Prostate gland (tissue), 2 donors: ENCODE measurements at regions not wholly inside any gene's neighbourhood (a gene's known extent, or its start where the extent isn't known, plus 50 kb on each side); places are given as distances from the start of the nearest gene placed in this dataset.

Experiments
- DNase-seq: peaks from one replicate; pipeline ENCODE4 v3.0.0-alpha.2; 2019; ENCODE audit warnings: low spot score
- H3K27ac ChIP-seq, 2 donors: fragments of 200-600 bp; sonication (generic); 2 replicates each; pipeline ENCODE4 v1.5.1; 2017 to 2019
- H3K27me3 ChIP-seq: fragments of 200-600 bp; sonication (generic); replicated peaks from 2 replicates; pipeline ENCODE4 v1.5.1; 2019; ENCODE audit not compliant: insufficient read depth
- H3K36me3 ChIP-seq, 2 donors: fragments of 200-600 bp; sonication (generic); 1 replicate in 1 of 2; 2 replicates in 1 of 2; pipeline versions ENCODE4 v1.5.1 to v1.8.1; 2017 to 2019
- H3K4me1 ChIP-seq: fragments of 200-600 bp; sonication (generic); replicated peaks from 2 replicates; pipeline ENCODE4 v1.5.1; 2019
- H3K4me3 ChIP-seq, 2 donors: fragments of 200-600 bp; sonication (generic); 2 replicates each; pipeline ENCODE4 v1.5.1; 2017 to 2019
- H3K9me3 ChIP-seq: fragments of 200-600 bp; sonication (generic); 2 replicates; pipeline ENCODE4 v1.5.1; 2017
- POLR2A ChIP-seq: fragments of 450-650 bp; IDR thresholded peaks from one replicate; pipeline ENCODE4 v1.6.1; 2016; ENCODE audit warnings: antibody characterized with exemption, mild to moderate bottlenecking
- POLR2AphosphoS5 ChIP-seq: sonication (generic); formaldehyde crosslinking; IDR thresholded peaks from one replicate; pipeline ENCODE4 v1.6.1; 2017; ENCODE audit warnings: antibody characterized with exemption
- WGBS: methylation state at CpG from one replicate; pipeline ENCODE4 v1.1.5; 2018; 5-methylcytosine and 5-hydroxymethylcytosine counted together
- intact Hi-C: fragments of 100-400 bp; cut with DNase I; formaldehyde crosslinking; loops from one replicate; pipeline ENCODE4 v1.14.2; 2022
- TF ChIP-seq, protein P1 (sequence below), 4 experiments: fragments of 200-600 bp in 2 of 4; fragments of 450-650 bp in 2 of 4; sonication (generic) in 2 of 4; IDR thresholded peaks; 1 replicate in 3 of 4; 2 replicates in 1 of 4; pipeline ENCODE4 v1.5.1; 2016 to 2019; ENCODE audit warnings: antibody characterized with exemption in 4 of 4, mild to moderate bottlenecking in 2 of 4, moderate library complexity in 2 of 4

- Histone ChIP-seq H3K9me3 (no peaks in the 10 kb centered on the region), H3K4me3 (no peak overlapping the region), H3K27me3 (no peaks in the 10 kb centered on the region), H3K36me3 (no peaks in the 10 kb centered on the region), H3K27ac (no peak overlapping the region), H3K4me1 (no peaks in the 10 kb centered on the region)
- no peak for TF ChIP-seq POLR2AphosphoS5
- TF ChIP-seq, protein P1, sequence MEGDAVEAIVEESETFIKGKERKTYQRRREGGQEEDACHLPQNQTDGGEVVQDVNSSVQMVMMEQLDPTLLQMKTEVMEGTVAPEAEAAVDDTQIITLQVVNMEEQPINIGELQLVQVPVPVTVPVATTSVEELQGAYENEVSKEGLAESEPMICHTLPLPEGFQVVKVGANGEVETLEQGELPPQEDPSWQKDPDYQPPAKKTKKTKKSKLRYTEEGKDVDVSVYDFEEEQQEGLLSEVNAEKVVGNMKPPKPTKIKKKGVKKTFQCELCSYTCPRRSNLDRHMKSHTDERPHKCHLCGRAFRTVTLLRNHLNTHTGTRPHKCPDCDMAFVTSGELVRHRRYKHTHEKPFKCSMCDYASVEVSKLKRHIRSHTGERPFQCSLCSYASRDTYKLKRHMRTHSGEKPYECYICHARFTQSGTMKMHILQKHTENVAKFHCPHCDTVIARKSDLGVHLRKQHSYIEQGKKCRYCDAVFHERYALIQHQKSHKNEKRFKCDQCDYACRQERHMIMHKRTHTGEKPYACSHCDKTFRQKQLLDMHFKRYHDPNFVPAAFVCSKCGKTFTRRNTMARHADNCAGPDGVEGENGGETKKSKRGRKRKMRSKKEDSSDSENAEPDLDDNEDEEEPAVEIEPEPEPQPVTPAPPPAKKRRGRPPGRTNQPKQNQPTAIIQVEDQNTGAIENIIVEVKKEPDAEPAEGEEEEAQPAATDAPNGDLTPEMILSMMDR (IDR thresholded peaks at IDR 0.05): peak in 1 of 4 experiments; percentile 17
- DNase-seq: peak; percentile 5
- intact Hi-C loops: loop anchor here (10.0 kb wide), 1 partner anchor 1143 kb away; the partner anchor contains the start of gene SOX4
- 32% methylated on average over 5 of the region's 5 CpGs for WGBS
Measured at GRCh38 chr6:22737331-22737730, 168.0 kb downstream of the HDGFL1 start.

DNA sequence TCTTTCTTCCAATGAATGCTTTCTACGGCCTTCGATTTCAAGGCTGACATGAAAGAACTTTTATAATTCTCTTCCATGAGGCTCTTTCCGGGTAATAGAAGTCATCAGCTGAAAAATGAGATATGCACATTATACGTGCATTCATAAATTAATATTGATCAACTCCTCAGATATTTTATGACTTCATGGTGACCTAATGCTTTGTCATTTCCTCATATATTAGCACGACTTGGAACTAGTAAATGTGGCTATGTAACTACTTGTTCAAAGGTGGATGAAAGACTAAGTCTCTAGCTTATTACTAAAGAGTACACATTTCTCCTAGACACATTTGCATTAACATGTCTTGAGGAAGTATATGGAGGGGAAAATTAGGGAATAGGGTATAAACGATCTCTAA, 168.8 kb downstream of the HDGFL1 start:
- no peak for DNase-seq
- intact Hi-C loops: loop anchor here (10.0 kb wide), 1 partner anchor 1143 kb away; the partner anchor contains the start of gene SOX4
- H3K4me3 ChIP-seq: no peak overlapping the region
- H3K36me3 ChIP-seq: no peaks in the 10 kb centered on the region
- H3K4me1 ChIP-seq: no peaks in the 10 kb centered on the region
- TF ChIP-seq POLR2A (no peak), POLR2AphosphoS5 (no peak)
- TF ChIP-seq, protein P1 (IDR thresholded peaks at IDR 0.05): no peak
- H3K27ac ChIP-seq: no peak overlapping the region
- H3K27me3 ChIP-seq: no peaks in the 10 kb centered on the region
- 89% methylated on average over 6 of the region's 6 CpGs for WGBS
- H3K9me3 ChIP-seq: no peaks in the 10 kb centered on the region

- 98% methylated on average over 1 of the region's 1 CpG for WGBS
- no peaks in the 10 kb centered on the region for H3K9me3 ChIP-seq
- intact Hi-C loops: no loop called here
- TF ChIP-seq, protein P1 (IDR thresholded peaks at IDR 0.05): no peak
- TF ChIP-seq POLR2A (no peak), POLR2AphosphoS5 (no peak)
- no peaks in the 10 kb centered on the region for H3K27me3 ChIP-seq
- no peaks in the 10 kb centered on the region for H3K4me1 ChIP-seq
- no peak overlapping the region for H3K27ac ChIP-seq
- no peak overlapping the region for H3K4me3 ChIP-seq
- no peak for DNase-seq
- H3K36me3 ChIP-seq: no peaks in the 10 kb centered on the region
Measured at GRCh38 chr6:22747571-22747970, 178.2 kb downstream of the HDGFL1 start.

- DNase-seq: no peak
- Histone ChIP-seq H3K4me3 (no peak overlapping the region), H3K36me3 (no peaks in the 10 kb centered on the region), H3K27ac (no peak overlapping the region), H3K4me1 (no peaks in the 10 kb centered on the region), H3K9me3 (no peaks in the 10 kb centered on the region), H3K27me3 (no peaks in the 10 kb centered on the region)
- WGBS: 70% methylated on average over 4 of the region's 4 CpGs
- TF ChIP-seq POLR2A: no peak
- TF ChIP-seq, protein P1 (IDR thresholded peaks at IDR 0.05): no peak
- no peak for TF ChIP-seq POLR2AphosphoS5
- intact Hi-C loops: no loop called here
Measured at GRCh38 chr6:22748681-22749080, 179.3 kb downstream of the HDGFL1 start.

GRCh38 chr6:22749696-22750095, 180.3 kb downstream of the HDGFL1 start:
- H3K27me3 ChIP-seq: no peaks in the 10 kb centered on the region
- DNase-seq: no peak
- TF ChIP-seq POLR2A (no peak), POLR2AphosphoS5 (no peak)
- TF ChIP-seq, protein P1 (IDR thresholded peaks at IDR 0.05): no peak
- no peaks in the 10 kb centered on the region for H3K4me1 ChIP-seq
- H3K27ac ChIP-seq: no peak overlapping the region
- intact Hi-C loops: no loop called here
- WGBS: 68% methylated on average over 3 of the region's 3 CpGs
- no peaks in the 10 kb centered on the region for H3K36me3 ChIP-seq
- H3K4me3 ChIP-seq: no peak overlapping the region
- H3K9me3 ChIP-seq: no peaks in the 10 kb centered on the region
